BLaER1 (cell line): ENCODE measurements at regions not wholly inside any gene's neighbourhood (a gene's known extent, or its start where the extent isn't known, plus 50 kb on each side); places are given as distances from the start of the nearest gene placed in this dataset.
"Not testable (repeated sequence)": the region's sequence is repeated elsewhere in the genome, so short reads cannot be mapped to it uniquely, and the experiment has no call there.

Experiments
- H3K27ac ChIP-seq: shearing (Covaris generic); formaldehyde crosslinking; 2 replicates; pipeline ENCODE4 v1.8.1; 2022
- H3K27me3 ChIP-seq: shearing (Covaris generic); formaldehyde crosslinking; 2 replicates; pipeline ENCODE4 v1.8.1; 2022
- H3K36me3 ChIP-seq: shearing (Covaris generic); formaldehyde crosslinking; 2 replicates; pipeline ENCODE4 v1.8.1; 2022
- H3K4me1 ChIP-seq: shearing (Covaris generic); formaldehyde crosslinking; 2 replicates; pipeline ENCODE4 v1.8.1; 2022
- H3K4me2 ChIP-seq: shearing (Covaris generic); formaldehyde crosslinking; 2 replicates; pipeline ENCODE4 v1.8.1; 2022
- H3K4me3 ChIP-seq: shearing (Covaris generic); formaldehyde crosslinking; 2 replicates; pipeline ENCODE4 v1.8.1; 2022
- H3K9ac ChIP-seq: shearing (Covaris generic); formaldehyde crosslinking; 2 replicates; pipeline ENCODE4 v1.8.1; 2022
- H3K9me3 ChIP-seq: shearing (Covaris generic); formaldehyde crosslinking; 2 replicates; pipeline ENCODE4 v1.8.1; 2022
- H4K20me1 ChIP-seq: shearing (Covaris generic); formaldehyde crosslinking; 2 replicates; pipeline ENCODE4 v1.8.1; 2022
- Cebpa-rat ChIP-seq: shearing (Covaris generic); IDR thresholded peaks from 2 replicates; pipeline ENCODE4 v1.8.1; 2022

GRCh38 chr2:123514613-123515207, 510.4 kb upstream of the CNTNAP5 start:
- Histone ChIP-seq H3K9me3 (no peaks in the 10 kb centered on the region), H3K4me2 (no peak overlapping the region)

GRCh38 chr2:123518367-123518766, 506.7 kb upstream of the CNTNAP5 start:
- Histone ChIP-seq H3K4me2 (no peak overlapping the region), H3K9ac (no peak overlapping the region)

More at GRCh38 chr2:123514613-123515207, 510.4 kb upstream of the CNTNAP5 start:
- Histone ChIP-seq H3K4me1 (no peaks in the 10 kb centered on the region), H4K20me1 (no peaks in the 10 kb centered on the region), H3K9ac (no peak overlapping the region), H3K27me3 (no peaks in the 10 kb centered on the region), H3K36me3 (no peaks in the 10 kb centered on the region), H3K27ac (no peak overlapping the region), H3K4me3 (no peak overlapping the region)
- no peak for TF ChIP-seq Cebpa-rat

GRCh38 chr2:123521854-123522253, 503.2 kb upstream of the CNTNAP5 start:
- H3K4me2 ChIP-seq = no peak overlapping the region
- no peaks in the 10 kb centered on the region for H3K4me1 ChIP-seq
- no peaks in the 10 kb centered on the region for H3K36me3 ChIP-seq
- H4K20me1 ChIP-seq = no peaks in the 10 kb centered on the region
- no peak for TF ChIP-seq Cebpa-rat
- no peak overlapping the region for H3K27ac ChIP-seq
- no peaks in the 10 kb centered on the region; the same call in 1 of the 2 replicates for H3K9me3 ChIP-seq
- no peak overlapping the region for H3K9ac ChIP-seq
- H3K4me3 ChIP-seq = no peak overlapping the region
- no peaks in the 10 kb centered on the region for H3K27me3 ChIP-seq

More at GRCh38 chr2:123518367-123518766, 506.7 kb upstream of the CNTNAP5 start:
- Histone ChIP-seq H3K4me3 (no peak overlapping the region), H3K4me1 (no peaks in the 10 kb centered on the region), H3K9me3 (no peaks in the 10 kb centered on the region; the same call in 1 of the 2 replicates), H3K27ac (no peak overlapping the region), H3K36me3 (no peaks in the 10 kb centered on the region), H4K20me1 (no peaks in the 10 kb centered on the region), H3K27me3 (no peaks in the 10 kb centered on the region)
- TF ChIP-seq Cebpa-rat = no peak

- not testable (repeated sequence) for H3K27me3 ChIP-seq, H3K4me1 ChIP-seq, H3K4me3 ChIP-seq, H3K36me3 ChIP-seq, H3K4me2 ChIP-seq, H3K9ac ChIP-seq, H3K9me3 ChIP-seq, H4K20me1 ChIP-seq, H3K27ac ChIP-seq
These were observed 502.6 kb upstream of the CNTNAP5 start for GRCh38 chr2:123522498-123522897.

- Histone ChIP-seq H3K27me3 (no peaks in the 10 kb centered on the region), H3K4me2 (no peak overlapping the region), H3K4me1 (no peaks in the 10 kb centered on the region), H3K4me3 (no peak overlapping the region), H3K36me3 (no peaks in the 10 kb centered on the region), H4K20me1 (no peaks in the 10 kb centered on the region), H3K9ac (no peak overlapping the region), H3K27ac (no peak overlapping the region), H3K9me3 (no peaks in the 10 kb centered on the region)
- no peak for TF ChIP-seq Cebpa-rat
These were observed 495.9 kb upstream of the CNTNAP5 start for GRCh38 chr2:123528996-123529707.

GRCh38 chr2:123530004-123530403, 495.1 kb upstream of the CNTNAP5 start:
- H3K27ac ChIP-seq = no peak overlapping the region
- H3K9ac ChIP-seq = no peak overlapping the region
- H3K4me3 ChIP-seq = no peak overlapping the region
- no peaks in the 10 kb centered on the region for H3K36me3 ChIP-seq
- no peaks in the 10 kb centered on the region for H3K27me3 ChIP-seq
- H4K20me1 ChIP-seq = no peaks in the 10 kb centered on the region
- no peak overlapping the region for H3K4me2 ChIP-seq
- no peaks in the 10 kb centered on the region for H3K9me3 ChIP-seq
- no peaks in the 10 kb centered on the region for H3K4me1 ChIP-seq
- TF ChIP-seq Cebpa-rat = no peak

GRCh38 chr2:123532126-123532525, 493.0 kb upstream of the CNTNAP5 start:
- TF ChIP-seq Cebpa-rat = no peak
- Histone ChIP-seq H3K4me3 (no peak overlapping the region), H3K4me1 (no peaks in the 10 kb centered on the region), H4K20me1 (no peaks in the 10 kb centered on the region), H3K27me3 (no peaks in the 10 kb centered on the region), H3K4me2 (no peak overlapping the region), H3K9ac (no peak overlapping the region), H3K27ac (no peak overlapping the region), H3K36me3 (no peaks in the 10 kb centered on the region), H3K9me3 (no peaks in the 10 kb centered on the region)

GRCh38 chr2:123532994-123533393, 492.1 kb upstream of the CNTNAP5 start:
- H3K4me2 ChIP-seq = no peak overlapping the region
- no peak overlapping the region for H3K9ac ChIP-seq
- no peak overlapping the region for H3K4me3 ChIP-seq
- H3K36me3 ChIP-seq = no peaks in the 10 kb centered on the region
- TF ChIP-seq Cebpa-rat = no peak
- H3K9me3 ChIP-seq = no peaks in the 10 kb centered on the region
- no peaks in the 10 kb centered on the region for H3K4me1 ChIP-seq
- no peaks in the 10 kb centered on the region for H3K27me3 ChIP-seq
- H4K20me1 ChIP-seq = no peaks in the 10 kb centered on the region
- no peak overlapping the region for H3K27ac ChIP-seq

- no peak overlapping the region for H3K4me2 ChIP-seq
- peaks cover 3% of the 10 kb centered on the region; the same call in 1 of the 2 replicates for H3K9me3 ChIP-seq
- no peaks in the 10 kb centered on the region for H4K20me1 ChIP-seq
- no peak overlapping the region for H3K27ac ChIP-seq
- no peak for TF ChIP-seq Cebpa-rat
- H3K27me3 ChIP-seq = no peaks in the 10 kb centered on the region
- no peak overlapping the region for H3K9ac ChIP-seq
- no peaks in the 10 kb centered on the region for H3K4me1 ChIP-seq
- no peaks in the 10 kb centered on the region for H3K36me3 ChIP-seq
- no peak overlapping the region for H3K4me3 ChIP-seq
These were observed 484.8 kb upstream of the CNTNAP5 start for GRCh38 chr2:123540291-123540690.

GRCh38 chr2:123546353-123546752, 478.7 kb upstream of the CNTNAP5 start:
- Histone ChIP-seq H3K9ac (no peak overlapping the region), H3K27ac (no peak overlapping the region), H3K9me3 (peaks cover 3% of the 10 kb centered on the region; the same call in 1 of the 2 replicates), H3K36me3 (no peaks in the 10 kb centered on the region), H3K27me3 (no peaks in the 10 kb centered on the region), H3K4me1 (no peaks in the 10 kb centered on the region), H3K4me3 (no peak overlapping the region), H4K20me1 (no peaks in the 10 kb centered on the region), H3K4me2 (no peak overlapping the region)
- no peak for TF ChIP-seq Cebpa-rat
